ENCODE measurements at regions not wholly inside any gene's neighbourhood (a gene's known extent, or its start where the extent isn't known, plus 50 kb on each side); places are given as distances from the start of the nearest gene placed in this dataset.

GRCh38 chr1:68378296-68379084 is 71.3 kb downstream of the RPE65 start:
- peak; percentile 29 for DNase-seq

- DNase-seq: no peak
Measured at GRCh38 chr1:68377098-68377497, 72.7 kb downstream of the RPE65 start.

GRCh38 chr1:68376441-68376840 is 73.3 kb downstream of the RPE65 start:
- DNase-seq: no peak

GRCh38 chr1:68375919-68376318 is 73.8 kb downstream of the RPE65 start:
- DNase-seq: no peak

- no peak for DNase-seq
Measured at GRCh38 chr1:68373173-68373572, 76.6 kb downstream of the RPE65 start.

- no peak for DNase-seq
Measured at GRCh38 chr1:68372487-68372886, 77.3 kb downstream of the RPE65 start.

GRCh38 chr1:68370101-68370915 is 79.4 kb downstream of the RPE65 start:
- DNase-seq: no peak

GRCh38 chr1:68366572-68366971 is 83.2 kb downstream of the RPE65 start:
- DNase-seq: no peak

- no peak for DNase-seq
Measured at GRCh38 chr1:68365709-68366382, 83.9 kb downstream of the RPE65 start.

- no peak for DNase-seq
Measured at GRCh38 chr1:68363339-68363738, 86.4 kb downstream of the RPE65 start.

GRCh38 chr1:68361346-68361910 is 88.3 kb downstream of the RPE65 start:
- DNase-seq: no peak

- no peak for DNase-seq
Measured at GRCh38 chr1:68359045-68359444, 90.7 kb downstream of the RPE65 start.

- DNase-seq: no peak
Measured at GRCh38 chr1:68358439-68358838, 91.3 kb downstream of the RPE65 start.

- no peak for DNase-seq
Measured at GRCh38 chr1:68355614-68356013, 94.1 kb downstream of the RPE65 start.

- DNase-seq: no peak
Measured at GRCh38 chr1:68352202-68352601, 97.6 kb downstream of the RPE65 start.

GRCh38 chr1:68347415-68347814 is 102.3 kb downstream of the RPE65 start:
- no peak for DNase-seq

- DNase-seq: peak; percentile 67
Measured at GRCh38 chr1:68346188-68346808, 103.5 kb downstream of the RPE65 start.

- no peak for DNase-seq
Measured at GRCh38 chr1:68344208-68344607, 105.5 kb downstream of the RPE65 start.

- no peak for DNase-seq
Measured at GRCh38 chr1:68340951-68341350, 108.6 kb upstream of the WLS start.

- DNase-seq: no peak
Measured at GRCh38 chr1:68339505-68339904, 107.2 kb upstream of the WLS start.

GRCh38 chr1:68338081-68338480 is 105.8 kb upstream of the WLS start:
- DNase-seq: no peak

GRCh38 chr1:68332041-68332440 is 99.7 kb upstream of the WLS start:
- DNase-seq: no peak
